GOT3 (cell line): ENCODE measurements at regions not wholly inside any gene's neighbourhood (a gene's known extent, or its start where the extent isn't known, plus 50 kb on each side); places are given as distances from the start of the nearest gene placed in this dataset.
"Not testable (repeated sequence)": the region's sequence is repeated elsewhere in the genome, so short reads cannot be mapped to it uniquely, and the experiment has no call there.

Experiments used
- DNase-seq: peaks from one replicate; lab custom pipeline; 2025; ENCODE audit warnings: mixed read lengths; lab: John Stamatoyannopoulos, UW

- no peak for DNase-seq
Observed at GRCh38 chr17:64773386-64773835, 111.3 kb upstream of the SMURF2 start.

DNA sequence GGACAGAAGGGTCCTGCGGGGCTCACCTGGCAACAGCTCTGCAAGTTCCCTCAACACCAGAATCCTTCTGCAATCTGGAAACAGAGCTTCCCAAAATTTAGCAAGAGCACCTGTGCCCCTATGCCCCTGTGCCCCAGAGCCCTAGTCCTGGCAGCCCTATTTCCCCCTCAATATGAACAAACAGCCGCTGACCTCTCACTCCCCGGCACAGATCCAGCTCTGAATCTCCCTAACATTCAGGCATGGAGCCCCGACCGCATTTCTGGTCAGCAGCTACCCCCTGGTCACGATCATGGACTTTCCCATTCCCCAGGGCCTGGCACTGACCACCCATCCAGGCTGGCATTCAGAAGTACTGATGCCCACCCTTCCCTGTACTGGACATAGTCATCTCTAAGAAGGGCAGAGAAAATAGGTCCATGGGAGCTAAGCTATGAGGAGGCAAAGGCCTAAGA, 110.8 kb upstream of the SMURF2 start:
- no peak for DNase-seq

DNA sequence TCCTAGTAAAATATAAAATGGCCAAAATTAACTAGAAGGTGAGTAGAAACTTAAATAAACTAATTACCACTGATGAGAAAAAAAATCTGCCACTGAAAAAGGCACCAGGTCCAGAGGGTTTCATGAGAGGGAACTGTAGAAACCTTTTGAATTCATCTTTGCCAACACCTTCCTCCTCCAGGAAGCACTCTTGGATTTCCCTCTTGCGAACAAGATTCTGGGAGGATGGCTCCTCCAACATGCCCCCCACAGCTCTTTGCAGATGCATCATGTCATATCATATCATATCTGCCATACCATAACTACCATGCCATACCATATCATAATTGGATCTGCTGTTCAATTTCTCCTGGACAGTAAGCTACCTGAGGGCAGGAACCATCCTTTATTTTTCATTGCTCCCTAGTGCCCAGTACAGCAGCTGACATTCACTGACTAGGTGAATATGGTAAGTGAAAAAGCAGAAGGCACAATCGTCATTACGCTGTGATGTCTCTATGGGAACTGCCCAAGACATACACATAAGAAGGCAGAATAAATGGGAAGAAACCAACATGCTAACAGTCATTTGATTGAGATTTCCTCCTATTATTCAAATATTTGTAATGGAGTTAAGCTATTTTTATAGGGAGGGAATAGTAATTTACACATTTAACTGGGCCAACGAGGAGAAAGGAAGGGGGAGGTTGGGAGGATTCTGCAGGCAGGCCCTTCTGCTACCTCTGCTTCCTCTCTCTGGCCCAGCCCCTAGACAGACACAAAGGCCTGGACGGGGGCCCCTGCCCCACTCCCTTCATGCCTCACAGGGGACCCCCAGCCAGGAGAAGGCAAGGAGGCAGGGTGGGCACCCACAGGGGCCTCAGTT, 110.1 kb upstream of the SMURF2 start:
- no peak for DNase-seq

GRCh38 chr17:64769712-64770111, 107.6 kb upstream of the SMURF2 start:
- DNase-seq: no peak

- no peak for DNase-seq
Observed at GRCh38 chr17:64767269-64767997, 105.3 kb upstream of the SMURF2 start.

- no peak for DNase-seq
Observed at GRCh38 chr17:64765191-64765889, 103.2 kb upstream of the SMURF2 start.

GRCh38 chr17:64750891-64751677, 89.0 kb upstream of the SMURF2 start:
- no peak for DNase-seq

DNA sequence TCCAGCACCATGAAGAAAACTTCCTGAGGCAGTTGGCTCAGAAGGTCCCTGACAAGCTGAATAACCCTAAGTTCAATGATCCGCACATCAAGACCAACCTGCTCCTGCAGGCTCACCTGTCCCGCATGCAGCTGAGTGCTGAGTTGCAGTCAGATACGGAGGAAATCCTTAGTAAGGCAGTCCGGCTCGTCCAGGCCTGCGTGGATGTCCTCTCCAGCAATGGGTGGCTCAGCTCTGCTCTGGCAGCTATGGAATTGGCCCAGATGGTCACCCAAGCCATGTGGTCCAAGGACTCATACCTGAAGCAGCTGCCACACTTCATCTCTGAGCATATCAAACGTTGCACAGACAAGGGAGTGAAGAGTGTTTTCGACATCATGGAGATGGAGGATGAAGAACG, 88.4 kb upstream of the SMURF2 start:
- no peak for DNase-seq

GRCh38 chr17:64749306-64749705, 87.2 kb upstream of the SMURF2 start:
- no peak for DNase-seq

- DNase-seq: no peak
Observed at GRCh38 chr17:64747938-64748540, 85.9 kb upstream of the SMURF2 start.

GRCh38 chr17:64742326-64742725, 80.2 kb upstream of the SMURF2 start:
- no peak for DNase-seq

DNA sequence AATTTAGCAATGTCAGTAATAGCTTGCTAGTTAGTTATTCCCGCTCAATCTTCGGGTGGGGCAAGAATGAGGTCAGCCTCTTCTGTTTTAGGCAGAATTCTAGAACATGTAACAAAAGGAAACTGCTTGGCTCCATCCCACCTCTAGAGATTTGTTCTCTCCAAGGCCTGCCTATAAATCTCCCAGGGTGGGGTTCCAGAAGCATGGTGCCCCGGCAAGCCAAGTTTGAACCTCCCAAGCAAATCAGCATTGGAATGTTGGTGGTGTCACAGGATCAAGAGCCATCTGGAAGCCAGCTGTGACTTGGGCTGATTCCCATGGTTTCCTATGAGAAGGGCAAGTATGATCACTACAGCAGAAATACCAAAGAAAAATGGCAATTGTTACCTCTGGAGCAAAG, 79.8 kb upstream of the SMURF2 start:
- DNase-seq: not testable (repeated sequence)

GRCh38 chr17:64741038-64741641, 79.0 kb upstream of the SMURF2 start:
- DNase-seq: no peak

- DNase-seq: no peak
Observed at GRCh38 chr17:64739316-64740058, 77.4 kb upstream of the SMURF2 start.

- no peak for DNase-seq
Observed at GRCh38 chr17:64736804-64737492, 74.8 kb upstream of the SMURF2 start.

GRCh38 chr17:64732336-64733006, 70.4 kb upstream of the SMURF2 start:
- DNase-seq: no peak

DNA sequence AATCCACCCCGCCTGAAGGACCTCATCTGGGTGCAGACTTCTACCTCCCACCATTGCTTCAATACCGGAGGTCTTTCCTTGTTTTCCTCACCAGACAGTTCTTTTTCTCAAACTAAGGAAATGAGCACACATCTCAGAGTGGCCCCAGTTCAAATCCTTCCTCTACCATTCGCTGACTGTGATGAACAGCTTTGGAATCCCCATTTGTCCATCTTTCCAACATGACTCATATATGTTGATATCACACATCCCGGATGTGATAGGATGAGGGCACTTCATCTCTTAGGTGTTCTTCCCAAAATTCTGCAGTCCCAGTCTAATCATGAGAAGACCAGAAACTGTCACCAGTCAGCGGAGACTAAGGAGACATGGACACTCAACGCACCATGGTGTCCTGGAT, 67.9 kb upstream of the SMURF2 start:
- DNase-seq: not testable (repeated sequence)

DNA sequence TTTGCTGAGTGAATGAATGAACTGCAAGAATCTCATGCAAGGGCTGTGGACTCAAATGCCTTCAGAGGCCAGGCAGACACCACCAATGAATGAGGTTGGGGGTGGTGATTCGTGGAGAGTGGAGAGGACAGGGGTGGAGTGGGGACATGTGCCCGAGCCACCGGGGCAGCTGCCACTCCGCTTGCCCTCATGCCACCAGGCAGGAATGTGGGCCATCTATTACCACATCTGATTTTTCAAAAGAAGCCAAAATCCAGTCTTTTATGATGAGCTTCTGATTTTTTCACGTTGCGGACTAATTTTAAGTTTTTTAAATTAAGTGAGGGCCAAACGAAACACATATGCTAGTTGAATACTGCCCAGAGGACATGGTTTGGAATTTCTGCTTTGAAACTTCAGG, 67.1 kb upstream of the SMURF2 start:
- no peak for DNase-seq
